Liver (tissue), 3 donors: ENCODE measurements at regions not wholly inside any gene's neighbourhood (a gene's known extent, or its start where the extent isn't known, plus 50 kb on each side); places are given as distances from the start of the nearest gene placed in this dataset.

Experiments used
- ATF3 ChIP-seq: IDR thresholded peaks from 2 replicates; pipeline ENCODE4 v1.6.1; 2016; ENCODE audit warnings: antibody characterized with exemption
- EGR1 ChIP-seq, 2 donors: IDR thresholded peaks; 2 replicates each; pipeline ENCODE4 v1.6.1; 2016 to 2018; ENCODE audit warnings: antibody characterized with exemption in 2 of 2, low read depth in 2 of 2
- FOXA1 ChIP-seq: IDR thresholded peaks from 2 replicates; pipeline ENCODE4 v1.6.1; 2016; ENCODE audit warnings: antibody characterized with exemption
- GABPA ChIP-seq, 2 donors: IDR thresholded peaks in 1 of 2; conservative IDR thresholded peaks in 1 of 2; 2 replicates each; pipeline ENCODE4 v1.6.1; 2016; ENCODE audit warnings: antibody characterized with exemption in 2 of 2, mild to moderate bottlenecking in 1 of 2, moderate library complexity in 1 of 2
- JUND ChIP-seq, 2 donors: IDR thresholded peaks; 2 replicates each; pipeline ENCODE4 v1.6.1; 2016; ENCODE audit warnings: antibody characterized with exemption in 2 of 2
- RAD21 ChIP-seq, 2 donors: IDR thresholded peaks; 2 replicates each; pipeline ENCODE4 v1.6.1; 2016; ENCODE audit warnings: antibody characterized with exemption in 2 of 2, mild to moderate bottlenecking in 2 of 2
- REST ChIP-seq: IDR thresholded peaks from 2 replicates; pipeline ENCODE4 v1.6.1; 2016; ENCODE audit warnings: antibody characterized with exemption, mild to moderate bottlenecking
- RXRA ChIP-seq, 2 donors: IDR thresholded peaks; 2 replicates each; pipeline ENCODE4 v1.6.1; 2017 to 2018; ENCODE audit warnings: antibody characterized with exemption in 2 of 2, mild to moderate bottlenecking in 1 of 2
- SP1 ChIP-seq: IDR thresholded peaks from 2 replicates; pipeline ENCODE4 v1.6.1; 2018; ENCODE audit warnings: antibody characterized with exemption, mild to moderate bottlenecking
- TAF1 ChIP-seq: conservative IDR thresholded peaks from 2 replicates; pipeline ENCODE4 v1.6.1; 2016; ENCODE audit warnings: antibody characterized with exemption, mild to moderate bottlenecking
- TF ChIP-seq, protein P1 (sequence below): IDR thresholded peaks from 2 replicates; pipeline ENCODE4 v1.6.1; 2016; ENCODE audit warnings: antibody characterized with exemption
- TF ChIP-seq, protein P2 (sequence below): fragments of 150-350 bp; IDR thresholded peaks from 2 replicates; pipeline ENCODE4 v1.5.1; 2017; ENCODE audit warnings: improper control_type of control experiment, low read depth, low read length; ENCODE audit not compliant: missing input control
- donor health status: healthy.
- donor health status: healthy.

GRCh38 chr2:188889187-188889586 is 85.0 kb upstream of the COL3A1 start:
- TF ChIP-seq, protein P1, sequence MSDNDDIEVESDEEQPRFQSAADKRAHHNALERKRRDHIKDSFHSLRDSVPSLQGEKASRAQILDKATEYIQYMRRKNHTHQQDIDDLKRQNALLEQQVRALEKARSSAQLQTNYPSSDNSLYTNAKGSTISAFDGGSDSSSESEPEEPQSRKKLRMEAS: no peak
- TF ChIP-seq, protein P2, sequence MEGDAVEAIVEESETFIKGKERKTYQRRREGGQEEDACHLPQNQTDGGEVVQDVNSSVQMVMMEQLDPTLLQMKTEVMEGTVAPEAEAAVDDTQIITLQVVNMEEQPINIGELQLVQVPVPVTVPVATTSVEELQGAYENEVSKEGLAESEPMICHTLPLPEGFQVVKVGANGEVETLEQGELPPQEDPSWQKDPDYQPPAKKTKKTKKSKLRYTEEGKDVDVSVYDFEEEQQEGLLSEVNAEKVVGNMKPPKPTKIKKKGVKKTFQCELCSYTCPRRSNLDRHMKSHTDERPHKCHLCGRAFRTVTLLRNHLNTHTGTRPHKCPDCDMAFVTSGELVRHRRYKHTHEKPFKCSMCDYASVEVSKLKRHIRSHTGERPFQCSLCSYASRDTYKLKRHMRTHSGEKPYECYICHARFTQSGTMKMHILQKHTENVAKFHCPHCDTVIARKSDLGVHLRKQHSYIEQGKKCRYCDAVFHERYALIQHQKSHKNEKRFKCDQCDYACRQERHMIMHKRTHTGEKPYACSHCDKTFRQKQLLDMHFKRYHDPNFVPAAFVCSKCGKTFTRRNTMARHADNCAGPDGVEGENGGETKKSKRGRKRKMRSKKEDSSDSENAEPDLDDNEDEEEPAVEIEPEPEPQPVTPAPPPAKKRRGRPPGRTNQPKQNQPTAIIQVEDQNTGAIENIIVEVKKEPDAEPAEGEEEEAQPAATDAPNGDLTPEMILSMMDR: no peak
- TF ChIP-seq RAD21 (IDR thresholded peaks at IDR 0.05) (no peak), GABPA (IDR thresholded peaks at IDR 0.05 in 1 of 2, conservative IDR thresholded peaks at IDR 0.05 in 1 of 2) (no peak), ATF3 (no peak), SP1 (no peak), EGR1 (IDR thresholded peaks at IDR 0.05; ENCODE audit: low read depth in 2 of 2) (no peak), REST (no peak), JUND (IDR thresholded peaks at IDR 0.05) (no peak), TAF1 (no peak), RXRA (IDR thresholded peaks at IDR 0.05) (no peak), FOXA1 (no peak)
